GM23248 (cell line): ENCODE measurements at regions not wholly inside any gene's neighbourhood (a gene's known extent, or its start where the extent isn't known, plus 50 kb on each side); places are given as distances from the start of the nearest gene placed in this dataset.

Experiments used
- EZH2 ChIP-seq: fragments of 200-600 bp; sonication (generic); IDR thresholded peaks from 2 replicates; pipeline ENCODE4 v1.6.1; 2018; ENCODE audit warnings: antibody characterized with exemption, mild to moderate bottlenecking; ENCODE audit not compliant: insufficient read depth, poor library complexity, severe bottlenecking
- EZH2phosphoT487 ChIP-seq: fragments of 200-600 bp; sonication (generic); IDR thresholded peaks from 2 replicates; pipeline ENCODE4 v1.6.1; 2018; ENCODE audit warnings: antibody characterized with exemption, moderate library complexity, mild to moderate bottlenecking, low read depth; ENCODE audit not compliant: insufficient read depth

DNA sequence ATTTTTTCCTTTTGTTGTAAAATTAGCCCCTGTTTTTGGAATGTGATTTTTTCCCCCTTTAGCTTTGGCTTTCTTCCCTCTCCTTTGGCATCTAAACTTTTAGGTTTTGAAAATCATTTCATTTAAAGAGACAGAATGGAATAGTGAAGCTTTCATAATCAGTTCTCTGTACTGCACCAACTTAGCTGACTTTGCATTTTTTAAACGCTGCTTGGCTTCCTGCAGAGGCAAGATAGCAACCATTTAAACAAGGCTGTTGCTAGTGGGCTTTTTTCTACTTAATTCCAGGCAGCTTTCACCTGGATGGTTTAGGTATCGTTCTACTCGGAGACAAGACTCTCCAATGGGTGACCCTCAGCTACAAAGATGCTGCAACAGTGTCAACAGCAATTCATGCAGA is 267.9 kb upstream of the PKDCC start:
- no peak for TF ChIP-seq EZH2
- no peak for TF ChIP-seq EZH2phosphoT487
